Activated T-cell treated with anti-CD3 and anti-CD28 coated beads, Interleukin-2, amount 50 U/mL, for 24 hours (primary cell): ENCODE measurements at regions not wholly inside any gene's neighbourhood (a gene's known extent, or its start where the extent isn't known, plus 50 kb on each side); places are given as distances from the start of the nearest gene placed in this dataset.

Source experiments
- DNase-seq: peaks from one replicate; pipeline ENCODE4 v3.0.0-alpha.2; 2020
- H3K27ac Mint-ChIP-seq: 2 replicates; pipeline ENCODE4 v1.8.0; 2020; ENCODE audit warnings: mild to moderate bottlenecking, mixed read lengths
- H3K27me3 Mint-ChIP-seq: 2 replicates; pipeline ENCODE4 v1.8.0; 2020; ENCODE audit warnings: mixed read lengths
- H3K36me3 Mint-ChIP-seq: 2 replicates; pipeline ENCODE4 v1.8.0; 2020; ENCODE audit warnings: low read depth, mixed read lengths
- H3K4me1 Mint-ChIP-seq: 2 replicates; pipeline ENCODE4 v1.8.0; 2020; ENCODE audit warnings: low read depth, mixed read lengths
- H3K4me3 Mint-ChIP-seq: 2 replicates; pipeline ENCODE4 v1.8.0; 2020; ENCODE audit warnings: mild to moderate bottlenecking, moderate library complexity, mixed read lengths
- H3K9me3 Mint-ChIP-seq: 2 replicates; pipeline ENCODE4 v1.8.0; 2020; ENCODE audit warnings: mixed read lengths

GRCh38 chr2:106969777-106970176 lies 83.8 kb upstream of the ST6GAL2 start:
- H3K4me1 Mint-ChIP-seq = no peaks in the 10 kb centered on the region
- H3K27ac Mint-ChIP-seq = no peak overlapping the region
- H3K4me3 Mint-ChIP-seq = no peak overlapping the region
- H3K36me3 Mint-ChIP-seq = no peaks in the 10 kb centered on the region
- DNase-seq = no peak
- H3K27me3 Mint-ChIP-seq = no peaks in the 10 kb centered on the region
- H3K9me3 Mint-ChIP-seq = no peaks in the 10 kb centered on the region

- Mint-ChIP-seq H3K4me1 (no peaks in the 10 kb centered on the region), H3K36me3 (no peaks in the 10 kb centered on the region), H3K27me3 (no peaks in the 10 kb centered on the region), H3K27ac (no peak overlapping the region), H3K9me3 (no peaks in the 10 kb centered on the region), H3K4me3 (no peak overlapping the region)
- DNase-seq = no peak
These were observed 84.7 kb upstream of the ST6GAL2 start for GRCh38 chr2:106970471-106971261.

GRCh38 chr2:106972782-106973181 lies 86.8 kb upstream of the ST6GAL2 start:
- H3K4me3 Mint-ChIP-seq = no peak overlapping the region
- no peak for DNase-seq
- no peak overlapping the region for H3K27ac Mint-ChIP-seq
- no peaks in the 10 kb centered on the region for H3K4me1 Mint-ChIP-seq
- H3K9me3 Mint-ChIP-seq = no peaks in the 10 kb centered on the region
- no peaks in the 10 kb centered on the region for H3K27me3 Mint-ChIP-seq
- no peaks in the 10 kb centered on the region for H3K36me3 Mint-ChIP-seq

GRCh38 chr2:106974891-106975290 lies 88.9 kb upstream of the ST6GAL2 start:
- H3K9me3 Mint-ChIP-seq = no peaks in the 10 kb centered on the region
- H3K36me3 Mint-ChIP-seq = no peaks in the 10 kb centered on the region
- H3K27ac Mint-ChIP-seq = no peak overlapping the region
- H3K4me3 Mint-ChIP-seq = no peak overlapping the region
- no peak for DNase-seq
- H3K27me3 Mint-ChIP-seq = no peaks in the 10 kb centered on the region
- H3K4me1 Mint-ChIP-seq = no peaks in the 10 kb centered on the region

- Mint-ChIP-seq H3K4me1 (no peaks in the 10 kb centered on the region), H3K9me3 (no peaks in the 10 kb centered on the region), H3K27ac (no peak overlapping the region), H3K27me3 (no peaks in the 10 kb centered on the region), H3K4me3 (no peak overlapping the region), H3K36me3 (no peaks in the 10 kb centered on the region)
- DNase-seq = no peak
These were observed 89.7 kb upstream of the ST6GAL2 start for GRCh38 chr2:106975641-106976040.

GRCh38 chr2:106976548-106976947 lies 90.6 kb upstream of the ST6GAL2 start:
- Mint-ChIP-seq H3K9me3 (no peaks in the 10 kb centered on the region), H3K27ac (no peak overlapping the region), H3K36me3 (no peaks in the 10 kb centered on the region), H3K4me3 (no peak overlapping the region), H3K27me3 (no peaks in the 10 kb centered on the region), H3K4me1 (no peaks in the 10 kb centered on the region)
- DNase-seq = no peak

- H3K36me3 Mint-ChIP-seq = no peaks in the 10 kb centered on the region
- no peak overlapping the region for H3K4me3 Mint-ChIP-seq
- H3K27ac Mint-ChIP-seq = no peak overlapping the region
- peaks cover under 1% of the 10 kb centered on the region for H3K9me3 Mint-ChIP-seq
- DNase-seq = no peak
- no peaks in the 10 kb centered on the region for H3K4me1 Mint-ChIP-seq
- no peaks in the 10 kb centered on the region for H3K27me3 Mint-ChIP-seq
These were observed 91.8 kb upstream of the ST6GAL2 start for GRCh38 chr2:106977717-106978116.

- H3K4me1 Mint-ChIP-seq = no peaks in the 10 kb centered on the region
- H3K9me3 Mint-ChIP-seq = peaks cover 2% of the 10 kb centered on the region
- H3K27me3 Mint-ChIP-seq = no peaks in the 10 kb centered on the region
- no peaks in the 10 kb centered on the region for H3K36me3 Mint-ChIP-seq
- no peak overlapping the region for H3K4me3 Mint-ChIP-seq
- H3K27ac Mint-ChIP-seq = no peak overlapping the region
- no peak for DNase-seq
These were observed 92.7 kb upstream of the ST6GAL2 start for GRCh38 chr2:106978647-106979046.

GRCh38 chr2:106981491-106981890 lies 95.5 kb upstream of the ST6GAL2 start:
- DNase-seq = no peak
- Mint-ChIP-seq H3K4me3 (no peak overlapping the region), H3K9me3 (peaks cover 2% of the 10 kb centered on the region), H3K27ac (no peak overlapping the region), H3K36me3 (no peaks in the 10 kb centered on the region), H3K27me3 (no peaks in the 10 kb centered on the region), H3K4me1 (no peaks in the 10 kb centered on the region)

- H3K9me3 Mint-ChIP-seq = peaks cover 2% of the 10 kb centered on the region
- no peaks in the 10 kb centered on the region for H3K36me3 Mint-ChIP-seq
- H3K4me1 Mint-ChIP-seq = no peaks in the 10 kb centered on the region
- no peak overlapping the region for H3K27ac Mint-ChIP-seq
- no peaks in the 10 kb centered on the region for H3K27me3 Mint-ChIP-seq
- no peak for DNase-seq
- H3K4me3 Mint-ChIP-seq = no peak overlapping the region
These were observed 96.4 kb upstream of the ST6GAL2 start for GRCh38 chr2:106982350-106982749.

- no peak overlapping the region for H3K4me3 Mint-ChIP-seq
- H3K4me1 Mint-ChIP-seq = no peaks in the 10 kb centered on the region
- H3K36me3 Mint-ChIP-seq = no peaks in the 10 kb centered on the region
- peaks cover 2% of the 10 kb centered on the region for H3K9me3 Mint-ChIP-seq
- DNase-seq = no peak
- H3K27me3 Mint-ChIP-seq = no peaks in the 10 kb centered on the region
- H3K27ac Mint-ChIP-seq = no peak overlapping the region
These were observed 97.3 kb upstream of the ST6GAL2 start for GRCh38 chr2:106983305-106983704.

- DNase-seq = no peak
- H3K4me1 Mint-ChIP-seq = no peaks in the 10 kb centered on the region
- no peaks in the 10 kb centered on the region for H3K36me3 Mint-ChIP-seq
- H3K9me3 Mint-ChIP-seq = no peaks in the 10 kb centered on the region
- no peak overlapping the region for H3K27ac Mint-ChIP-seq
- H3K4me3 Mint-ChIP-seq = no peak overlapping the region
- H3K27me3 Mint-ChIP-seq = no peaks in the 10 kb centered on the region
These were observed 102.4 kb upstream of the ST6GAL2 start for GRCh38 chr2:106988361-106988760.

GRCh38 chr2:106990297-106990696 lies 104.3 kb upstream of the ST6GAL2 start:
- no peak for DNase-seq
- H3K4me1 Mint-ChIP-seq = no peaks in the 10 kb centered on the region
- no peaks in the 10 kb centered on the region for H3K36me3 Mint-ChIP-seq
- no peak overlapping the region for H3K4me3 Mint-ChIP-seq
- no peaks in the 10 kb centered on the region for H3K9me3 Mint-ChIP-seq
- H3K27ac Mint-ChIP-seq = no peak overlapping the region
- no peaks in the 10 kb centered on the region for H3K27me3 Mint-ChIP-seq

- Mint-ChIP-seq H3K27me3 (peaks cover 5% of the 10 kb centered on the region), H3K4me1 (no peaks in the 10 kb centered on the region), H3K36me3 (no peaks in the 10 kb centered on the region), H3K27ac (no peak overlapping the region), H3K4me3 (no peak overlapping the region), H3K9me3 (no peaks in the 10 kb centered on the region)
- no peak for DNase-seq
These were observed 105.9 kb upstream of the ST6GAL2 start for GRCh38 chr2:106991866-106992265.

- H3K9me3 Mint-ChIP-seq = no peaks in the 10 kb centered on the region
- no peaks in the 10 kb centered on the region for H3K4me1 Mint-ChIP-seq
- no peak overlapping the region for H3K4me3 Mint-ChIP-seq
- no peak for DNase-seq
- no peak overlapping the region for H3K27ac Mint-ChIP-seq
- H3K27me3 Mint-ChIP-seq = peaks cover 5% of the 10 kb centered on the region
- no peaks in the 10 kb centered on the region for H3K36me3 Mint-ChIP-seq
These were observed 109.6 kb upstream of the ST6GAL2 start for GRCh38 chr2:106995556-106995955.
